ENCODE measurements at regions not wholly inside any gene's neighbourhood (a gene's known extent, or its start where the extent isn't known, plus 50 kb on each side); places are given as distances from the start of the nearest gene placed in this dataset.
"Not testable (repeated sequence)": the region's sequence is repeated elsewhere in the genome, so short reads cannot be mapped to it uniquely, and the experiment has no call there.

DNA sequence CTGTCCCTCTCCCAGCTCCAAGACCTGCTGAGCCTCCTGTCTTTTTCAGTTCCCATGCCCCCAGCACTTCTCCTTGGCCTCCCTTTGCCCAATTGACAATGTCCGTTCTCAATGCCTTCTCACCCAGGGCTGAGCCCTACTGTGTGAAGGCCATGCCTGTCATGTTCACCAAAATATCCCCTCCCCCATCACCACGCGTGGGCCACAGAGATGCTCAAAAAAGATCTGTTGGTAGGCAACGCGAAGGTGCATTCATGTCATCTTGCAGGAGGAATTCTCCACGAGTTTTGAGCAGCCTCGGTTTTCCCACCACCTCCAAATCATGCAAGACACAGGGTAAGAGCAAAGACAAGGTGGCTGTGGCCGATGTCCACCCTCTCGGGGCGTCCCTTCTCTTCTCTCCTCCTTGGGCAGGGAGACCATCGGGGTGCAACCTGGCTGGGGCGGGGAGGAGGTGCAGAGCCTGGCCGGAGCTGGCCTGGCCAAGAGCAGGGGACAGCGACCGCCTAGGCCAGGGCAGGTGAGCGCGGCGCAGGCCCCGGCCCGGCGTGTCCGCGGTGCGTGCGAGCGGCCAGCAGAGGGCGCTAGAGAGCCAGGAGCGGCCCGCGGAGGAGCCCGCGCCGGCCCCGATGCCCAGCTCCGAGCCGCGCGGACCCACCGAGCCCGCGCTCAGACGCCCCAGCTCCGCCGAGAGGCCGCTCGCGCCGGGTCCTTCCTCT lies 56.3 kb upstream of the KRTAP5-11 start:
- peak; percentile 45 to 61 for DNase-seq (ENCODE audit: low spot score in 2 of 2)
- peaks cover 12% of the 10 kb centered on the region for H3K36me3 Mint-ChIP-seq (ENCODE audit: insufficient read depth)
- peak overlapping the region; percentile 70 for H3K27ac Mint-ChIP-seq (ENCODE audit: low read depth)
- H3K27me3 Mint-ChIP-seq = peaks cover 40% of the 10 kb centered on the region
- H3K4me1 Mint-ChIP-seq, H3K9me3 Mint-ChIP-seq: not testable (repeated sequence)
- peak overlapping the region; percentile 48 for H3K4me3 Mint-ChIP-seq
- peak; percentile 24 for ATAC-seq (replicated peaks; ENCODE audit: extremely low read depth, poor library complexity, severe bottlenecking)

DNA sequence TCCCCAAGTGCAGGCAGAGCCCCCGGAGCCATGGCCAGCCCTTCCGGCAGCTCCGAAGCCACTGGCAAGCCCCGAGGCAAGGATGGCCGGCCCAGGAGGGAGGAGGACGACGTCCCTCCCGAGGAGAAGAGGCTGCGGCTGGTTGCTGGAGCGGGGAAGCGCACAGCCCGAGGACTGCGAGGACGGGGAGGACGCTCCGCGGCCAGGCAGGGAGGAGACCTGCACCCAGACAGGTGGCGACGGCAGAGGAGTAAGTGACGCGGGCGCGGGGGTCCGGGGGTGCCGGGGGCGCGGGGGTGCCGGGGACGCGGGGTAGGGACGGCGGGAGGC lies 56.8 kb upstream of the KRTAP5-11 start:
- not testable (repeated sequence) for H3K4me1 Mint-ChIP-seq; ATAC-seq (replicated peaks; ENCODE audit: extremely low read depth, poor library complexity, severe bottlenecking); H3K27ac Mint-ChIP-seq (ENCODE audit: low read depth); DNase-seq (ENCODE audit: low spot score in 2 of 2); H3K9me3 Mint-ChIP-seq
- Mint-ChIP-seq H3K36me3 (ENCODE audit: insufficient read depth) (peaks cover 12% of the 10 kb centered on the region), H3K27me3 (peaks cover 41% of the 10 kb centered on the region), H3K4me3 (peak overlapping the region; percentile 44)

- peaks cover 45% of the 10 kb centered on the region for H3K27me3 Mint-ChIP-seq
- H3K36me3 Mint-ChIP-seq (ENCODE audit: insufficient read depth) = peaks cover 12% of the 10 kb centered on the region
- not testable (repeated sequence) for ATAC-seq (replicated peaks; ENCODE audit: extremely low read depth, poor library complexity, severe bottlenecking); H3K9me3 Mint-ChIP-seq; DNase-seq (ENCODE audit: low spot score in 2 of 2); H3K4me1 Mint-ChIP-seq; H3K27ac Mint-ChIP-seq (ENCODE audit: low read depth)
- peak overlapping the region; percentile 44 for H3K4me3 Mint-ChIP-seq
Observed at GRCh38 chr11:71639916-71640315, 57.2 kb upstream of the KRTAP5-11 start.

DNA sequence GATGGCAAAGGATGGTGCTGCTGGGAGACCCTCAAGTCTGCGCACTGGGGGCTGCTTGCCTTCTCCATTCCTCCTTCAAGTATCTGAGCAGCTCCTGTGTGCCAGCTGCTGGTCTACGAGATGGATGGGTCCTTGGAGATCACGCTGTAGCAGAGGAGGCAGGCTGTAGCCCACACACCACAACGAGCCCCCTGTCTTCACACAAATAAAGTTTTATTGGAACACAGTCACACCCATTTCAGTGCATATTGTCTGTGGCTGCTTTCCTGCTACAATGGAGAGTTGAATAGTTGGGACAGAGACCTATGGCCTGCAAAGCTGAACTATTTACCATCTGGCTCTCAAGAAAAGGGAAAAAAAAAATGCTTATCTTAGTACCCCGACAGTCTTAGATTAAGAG lies 64.4 kb upstream of the KRTAP5-11 start:
- not testable (repeated sequence) for H3K36me3 Mint-ChIP-seq (ENCODE audit: insufficient read depth); DNase-seq (ENCODE audit: low spot score in 2 of 2); H3K4me1 Mint-ChIP-seq; H3K4me3 Mint-ChIP-seq; ATAC-seq (replicated peaks; ENCODE audit: extremely low read depth, poor library complexity, severe bottlenecking); H3K9me3 Mint-ChIP-seq; H3K27ac Mint-ChIP-seq (ENCODE audit: low read depth)
- peaks cover 43% of the 10 kb centered on the region for H3K27me3 Mint-ChIP-seq

GRCh38 chr11:71652998-71653397 lies 70.3 kb upstream of the KRTAP5-11 start:
- not testable (repeated sequence) for H3K27me3 Mint-ChIP-seq; H3K27ac Mint-ChIP-seq (ENCODE audit: low read depth); H3K36me3 Mint-ChIP-seq (ENCODE audit: insufficient read depth); DNase-seq (ENCODE audit: low spot score in 2 of 2); H3K4me1 Mint-ChIP-seq; H3K9me3 Mint-ChIP-seq; ATAC-seq (replicated peaks; ENCODE audit: extremely low read depth, poor library complexity, severe bottlenecking); H3K4me3 Mint-ChIP-seq

- not testable (repeated sequence) for H3K4me3 Mint-ChIP-seq; H3K27ac Mint-ChIP-seq (ENCODE audit: low read depth); ATAC-seq (replicated peaks; ENCODE audit: extremely low read depth, poor library complexity, severe bottlenecking); H3K4me1 Mint-ChIP-seq; H3K36me3 Mint-ChIP-seq (ENCODE audit: insufficient read depth); DNase-seq (ENCODE audit: low spot score in 2 of 2); H3K27me3 Mint-ChIP-seq; H3K9me3 Mint-ChIP-seq
Observed at GRCh38 chr11:71654423-71654822, 71.7 kb upstream of the KRTAP5-11 start.

DNA sequence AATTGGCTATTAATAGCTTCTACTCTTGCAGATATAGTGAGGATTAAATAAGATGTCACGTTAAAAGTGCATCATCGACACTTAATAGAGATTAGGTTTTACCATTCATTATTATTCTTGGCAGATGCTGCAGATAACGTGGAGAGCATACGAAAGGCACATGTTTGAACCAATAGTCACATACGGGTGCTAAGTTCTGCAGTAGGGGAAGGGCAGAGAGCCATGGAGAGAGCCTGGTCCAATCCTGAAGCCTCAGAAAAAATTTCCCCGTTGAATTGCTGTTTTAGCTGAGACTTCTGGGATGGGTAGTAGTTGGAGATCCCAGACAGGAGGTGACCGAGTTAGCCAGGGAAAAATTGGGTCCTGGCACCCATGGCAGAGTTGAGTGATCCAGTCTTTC lies 72.4 kb upstream of the KRTAP5-11 start:
- ATAC-seq (replicated peaks; ENCODE audit: extremely low read depth, poor library complexity, severe bottlenecking); DNase-seq (ENCODE audit: low spot score in 2 of 2); H3K27ac Mint-ChIP-seq (ENCODE audit: low read depth); H3K4me3 Mint-ChIP-seq; H3K9me3 Mint-ChIP-seq; H3K4me1 Mint-ChIP-seq; H3K36me3 Mint-ChIP-seq (ENCODE audit: insufficient read depth); H3K27me3 Mint-ChIP-seq: not testable (repeated sequence)

GRCh38 chr11:71656513-71656912 lies 73.8 kb upstream of the KRTAP5-11 start:
- not testable (repeated sequence) for H3K4me1 Mint-ChIP-seq; H3K27me3 Mint-ChIP-seq; H3K27ac Mint-ChIP-seq (ENCODE audit: low read depth); H3K36me3 Mint-ChIP-seq (ENCODE audit: insufficient read depth); H3K9me3 Mint-ChIP-seq; ATAC-seq (replicated peaks; ENCODE audit: extremely low read depth, poor library complexity, severe bottlenecking); DNase-seq (ENCODE audit: low spot score in 2 of 2); H3K4me3 Mint-ChIP-seq

- not testable (repeated sequence) for H3K36me3 Mint-ChIP-seq (ENCODE audit: insufficient read depth); H3K27ac Mint-ChIP-seq (ENCODE audit: low read depth); H3K4me1 Mint-ChIP-seq; DNase-seq (ENCODE audit: low spot score in 2 of 2); ATAC-seq (replicated peaks; ENCODE audit: extremely low read depth, poor library complexity, severe bottlenecking); H3K9me3 Mint-ChIP-seq; H3K4me3 Mint-ChIP-seq
- H3K27me3 Mint-ChIP-seq = peaks cover 42% of the 10 kb centered on the region
Observed at GRCh38 chr11:71664941-71665340, 82.3 kb upstream of the KRTAP5-11 start.

DNA sequence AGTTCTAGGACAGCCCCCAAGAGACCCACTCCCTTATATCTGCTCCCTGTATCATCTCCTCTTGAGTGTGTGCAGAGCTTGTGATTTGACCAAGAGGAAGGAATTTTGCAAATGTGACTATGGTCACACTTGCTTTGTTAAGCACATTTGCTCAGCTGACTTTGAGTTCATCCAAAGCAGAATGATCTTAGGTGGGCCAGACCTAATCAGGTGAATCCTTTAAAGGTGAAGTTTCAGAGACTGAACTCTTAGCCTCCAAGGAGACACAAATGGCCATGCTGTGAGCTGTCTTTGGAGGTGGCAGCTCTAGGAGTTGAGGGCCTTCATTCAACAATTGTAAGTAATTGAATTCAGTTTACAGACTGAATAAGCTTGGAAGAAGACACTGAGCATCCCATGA lies 115.4 kb upstream of the KRTAP5-11 start:
- not testable (repeated sequence) for H3K4me3 Mint-ChIP-seq; H3K36me3 Mint-ChIP-seq (ENCODE audit: insufficient read depth); H3K9me3 Mint-ChIP-seq; H3K27me3 Mint-ChIP-seq; DNase-seq (ENCODE audit: low spot score in 2 of 2); H3K4me1 Mint-ChIP-seq; ATAC-seq (replicated peaks; ENCODE audit: extremely low read depth, poor library complexity, severe bottlenecking); H3K27ac Mint-ChIP-seq (ENCODE audit: low read depth)

- not testable (repeated sequence) for H3K36me3 Mint-ChIP-seq (ENCODE audit: insufficient read depth); H3K9me3 Mint-ChIP-seq; H3K27ac Mint-ChIP-seq (ENCODE audit: low read depth); H3K4me1 Mint-ChIP-seq; ATAC-seq (replicated peaks; ENCODE audit: extremely low read depth, poor library complexity, severe bottlenecking); DNase-seq (ENCODE audit: low spot score in 2 of 2); H3K27me3 Mint-ChIP-seq; H3K4me3 Mint-ChIP-seq
Observed at GRCh38 chr11:71698961-71699360, 116.3 kb upstream of the KRTAP5-11 start.

DNA sequence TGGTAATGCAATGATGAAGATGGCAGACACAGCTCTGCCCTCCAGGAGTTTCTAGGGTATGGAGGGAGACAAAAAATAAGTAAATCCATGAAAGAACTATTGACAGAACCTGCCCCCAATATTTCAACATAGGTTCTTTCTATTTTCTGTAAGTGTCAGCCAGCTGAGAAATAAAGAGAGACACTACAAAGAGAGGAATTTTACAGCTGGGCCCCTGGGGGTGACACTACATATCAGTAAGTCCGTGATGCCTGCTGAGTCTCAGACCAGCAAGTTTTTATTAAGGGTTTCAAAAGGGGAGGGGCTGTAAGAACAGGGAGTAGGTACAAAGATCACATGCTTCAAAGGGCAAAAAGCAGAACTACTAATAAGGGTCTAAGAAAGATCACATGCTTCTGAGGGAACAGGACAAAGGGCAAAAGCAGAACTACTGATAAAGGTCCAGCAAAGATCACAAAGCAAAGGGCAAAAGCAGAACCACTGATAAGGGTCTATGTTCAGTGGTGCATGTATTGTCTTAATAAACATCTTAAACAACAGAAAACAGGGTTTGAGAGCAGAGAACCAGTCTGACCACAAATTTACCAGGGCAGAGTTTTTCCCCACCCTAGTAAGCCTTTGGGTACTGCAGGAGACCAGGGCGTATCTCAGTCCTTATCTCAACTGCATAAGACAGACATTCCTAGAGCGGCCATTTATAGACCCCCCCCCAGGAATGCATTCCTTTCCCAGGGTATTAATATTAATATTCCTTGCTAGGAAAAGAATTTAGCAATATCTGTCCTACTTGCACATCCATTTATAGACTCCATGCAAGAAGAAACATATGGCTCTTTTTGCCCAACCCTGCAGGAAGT lies 119.0 kb upstream of the KRTAP5-11 start:
- not testable (repeated sequence) for H3K27ac Mint-ChIP-seq (ENCODE audit: low read depth); ATAC-seq (replicated peaks; ENCODE audit: extremely low read depth, poor library complexity, severe bottlenecking); H3K27me3 Mint-ChIP-seq

DNA sequence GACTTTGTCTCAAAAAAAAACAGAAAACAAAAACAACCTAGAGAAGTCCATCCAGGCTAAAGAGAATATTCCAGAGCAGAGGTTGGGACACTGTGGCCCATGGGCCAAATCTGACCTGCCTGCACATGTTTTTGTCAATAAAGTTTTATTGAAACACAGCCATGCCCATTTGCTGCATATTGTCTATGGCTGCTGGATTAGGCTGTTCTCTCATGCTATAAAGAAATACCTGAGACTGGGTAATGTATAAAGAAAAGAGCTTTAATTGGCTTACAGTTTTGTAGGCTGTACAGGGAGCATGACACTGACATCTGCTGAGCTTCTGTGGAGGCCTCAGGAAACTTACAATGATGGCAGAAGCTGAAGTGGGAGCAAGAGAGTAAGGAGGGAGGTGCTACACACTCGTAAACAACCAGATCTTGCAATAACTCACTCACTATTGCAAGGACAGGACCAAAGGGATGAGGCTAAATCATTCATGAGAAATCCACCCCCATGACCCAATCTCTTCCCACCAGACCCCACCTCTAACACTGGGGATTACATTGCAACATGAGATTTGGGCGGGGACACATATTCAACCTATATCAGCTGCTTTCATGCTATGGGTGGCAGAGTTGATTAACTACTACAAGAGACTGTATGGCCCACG lies 122.5 kb upstream of the KRTAP5-11 start:
- H3K27ac Mint-ChIP-seq (ENCODE audit: low read depth); H3K4me1 Mint-ChIP-seq; H3K36me3 Mint-ChIP-seq (ENCODE audit: insufficient read depth); H3K27me3 Mint-ChIP-seq; H3K4me3 Mint-ChIP-seq; DNase-seq (ENCODE audit: low spot score in 2 of 2); H3K9me3 Mint-ChIP-seq; ATAC-seq (replicated peaks; ENCODE audit: extremely low read depth, poor library complexity, severe bottlenecking): not testable (repeated sequence)

More for the DNA sequence above, 119.0 kb upstream of the KRTAP5-11 start:
- H3K9me3 Mint-ChIP-seq; H3K4me3 Mint-ChIP-seq; H3K4me1 Mint-ChIP-seq; DNase-seq (ENCODE audit: low spot score in 2 of 2); H3K36me3 Mint-ChIP-seq (ENCODE audit: insufficient read depth): not testable (repeated sequence)

Data from central memory CD8-positive, alpha-beta T cell (primary cell).